ENCODE measurements at regions not wholly inside any gene's neighbourhood (a gene's known extent, or its start where the extent isn't known, plus 50 kb on each side); places are given as distances from the start of the nearest gene placed in this dataset.

DNA sequence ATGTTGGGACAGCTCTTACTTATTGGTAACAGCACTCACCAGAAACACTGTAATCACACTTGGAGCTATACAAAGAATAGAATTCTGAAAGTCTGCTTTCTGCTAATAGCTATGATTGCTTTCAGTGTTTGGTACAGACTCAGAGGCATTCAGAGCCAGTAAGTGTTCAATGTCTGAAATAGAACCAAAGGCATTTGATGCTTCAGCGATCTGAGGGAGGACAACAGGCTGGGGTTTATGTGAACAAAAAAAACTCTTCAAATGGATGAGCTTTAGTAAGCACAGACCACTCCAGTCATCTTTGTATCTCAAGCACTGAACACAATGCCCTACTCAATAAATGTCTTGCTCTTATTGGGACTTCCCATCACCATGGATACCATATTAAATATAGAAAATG, 322.8 kb upstream of the GRM3 start:
- no peak overlapping the region for H3K4me3 ChIP-seq (replicated peaks; ENCODE audit: low read depth, low read length)
- no peak for DNase-seq (ENCODE audit: low read depth)
- TF ChIP-seq, protein P1, sequence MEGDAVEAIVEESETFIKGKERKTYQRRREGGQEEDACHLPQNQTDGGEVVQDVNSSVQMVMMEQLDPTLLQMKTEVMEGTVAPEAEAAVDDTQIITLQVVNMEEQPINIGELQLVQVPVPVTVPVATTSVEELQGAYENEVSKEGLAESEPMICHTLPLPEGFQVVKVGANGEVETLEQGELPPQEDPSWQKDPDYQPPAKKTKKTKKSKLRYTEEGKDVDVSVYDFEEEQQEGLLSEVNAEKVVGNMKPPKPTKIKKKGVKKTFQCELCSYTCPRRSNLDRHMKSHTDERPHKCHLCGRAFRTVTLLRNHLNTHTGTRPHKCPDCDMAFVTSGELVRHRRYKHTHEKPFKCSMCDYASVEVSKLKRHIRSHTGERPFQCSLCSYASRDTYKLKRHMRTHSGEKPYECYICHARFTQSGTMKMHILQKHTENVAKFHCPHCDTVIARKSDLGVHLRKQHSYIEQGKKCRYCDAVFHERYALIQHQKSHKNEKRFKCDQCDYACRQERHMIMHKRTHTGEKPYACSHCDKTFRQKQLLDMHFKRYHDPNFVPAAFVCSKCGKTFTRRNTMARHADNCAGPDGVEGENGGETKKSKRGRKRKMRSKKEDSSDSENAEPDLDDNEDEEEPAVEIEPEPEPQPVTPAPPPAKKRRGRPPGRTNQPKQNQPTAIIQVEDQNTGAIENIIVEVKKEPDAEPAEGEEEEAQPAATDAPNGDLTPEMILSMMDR (IDR thresholded peaks at IDR 0.05; ENCODE audit: low read length, missing control alignments), result no peak

DNA sequence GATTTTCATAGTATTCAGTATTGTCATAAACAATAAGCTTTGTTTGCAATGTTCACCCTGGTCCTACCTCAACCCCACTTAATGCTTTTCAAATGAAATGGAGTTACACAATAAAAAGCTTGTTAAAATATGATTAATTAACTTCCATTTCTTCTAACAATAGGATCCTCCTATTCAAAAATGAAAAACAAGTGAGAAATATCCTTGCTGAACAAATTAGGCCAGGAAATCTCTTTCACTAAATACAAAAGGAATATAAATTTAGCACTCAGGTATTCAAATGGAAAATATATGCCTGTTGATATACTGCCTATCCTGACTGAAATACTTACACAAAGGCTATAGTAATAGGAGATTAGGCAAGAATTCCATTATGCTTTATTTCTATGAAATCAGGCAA, 323.4 kb upstream of the GRM3 start:
- no peak overlapping the region for H3K4me3 ChIP-seq (replicated peaks; ENCODE audit: low read depth, low read length)
- TF ChIP-seq, protein P1 (IDR thresholded peaks at IDR 0.05; ENCODE audit: low read length, missing control alignments), result no peak

DNA sequence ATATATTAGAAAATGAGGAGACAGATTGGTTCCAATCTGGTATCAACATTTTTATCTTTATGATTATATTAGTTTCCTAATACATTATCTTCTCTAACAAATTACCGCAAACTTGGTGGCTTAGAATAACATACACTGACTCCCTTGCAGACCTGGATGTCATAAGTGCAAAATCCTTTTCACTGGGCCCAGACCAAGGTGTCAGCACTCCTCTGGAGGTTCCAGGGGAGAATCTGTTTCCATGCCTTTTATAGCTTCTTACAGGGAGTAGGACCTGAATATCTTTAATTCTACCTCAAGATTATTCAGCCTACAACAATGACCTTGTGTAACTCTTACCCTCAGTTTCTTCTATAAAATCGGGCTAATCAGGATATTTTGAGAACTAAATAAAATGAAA, 329.9 kb upstream of the GRM3 start:
- no peak for DNase-seq (ENCODE audit: low read depth)
- H3K4me3 ChIP-seq (replicated peaks; ENCODE audit: low read depth, low read length), result no peak overlapping the region
- TF ChIP-seq, protein P1 (IDR thresholded peaks at IDR 0.05; ENCODE audit: low read length, missing control alignments), result no peak

More for the DNA sequence above, 323.4 kb upstream of the GRM3 start:
- no peak for DNase-seq (ENCODE audit: low read depth)

DNA sequence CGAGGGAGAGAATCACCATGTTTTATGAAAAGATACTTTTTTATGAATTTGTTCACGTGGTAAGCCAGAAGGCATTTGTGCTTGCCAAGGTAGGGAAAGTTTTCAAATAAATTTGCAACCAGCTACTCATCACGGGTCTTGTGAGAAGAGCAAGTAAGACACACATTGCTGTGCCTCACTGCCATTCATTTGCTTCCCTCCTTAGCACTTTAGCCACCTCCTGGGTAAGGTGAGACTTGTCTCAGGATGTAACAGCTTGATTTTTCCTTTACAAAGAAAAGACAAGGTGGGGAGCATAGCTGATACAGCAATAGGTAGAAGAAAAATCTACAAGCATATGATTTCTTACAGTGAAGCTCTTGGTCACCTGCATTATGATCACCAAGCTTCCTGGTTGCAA, 342.4 kb upstream of the GRM3 start:
- no peak overlapping the region for H3K4me3 ChIP-seq (replicated peaks; ENCODE audit: low read depth, low read length)
- TF ChIP-seq, protein P1 (IDR thresholded peaks at IDR 0.05; ENCODE audit: low read length, missing control alignments), result no peak
- no peak for DNase-seq (ENCODE audit: low read depth)

DNA sequence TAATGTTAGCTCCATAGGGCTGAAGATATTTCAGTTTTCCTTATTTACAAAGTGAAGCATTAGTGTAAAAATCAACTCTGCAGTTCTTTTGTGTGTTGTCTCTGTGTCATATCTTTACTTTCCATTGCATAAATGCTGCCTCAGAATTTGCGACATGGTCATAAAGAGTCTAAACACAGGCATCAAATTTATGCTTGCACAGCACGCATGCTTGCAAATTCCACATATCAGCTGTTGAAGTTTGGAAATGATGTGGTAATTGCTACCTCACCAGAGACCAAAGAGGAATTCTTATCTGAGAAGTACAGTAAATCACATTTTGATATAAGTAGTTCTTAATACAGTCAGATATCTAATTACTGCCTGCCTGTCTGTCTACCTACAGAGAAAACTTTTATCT, 348.2 kb upstream of the GRM3 start:
- DNase-seq (ENCODE audit: low read depth), result no peak
- TF ChIP-seq, protein P1 (IDR thresholded peaks at IDR 0.05; ENCODE audit: low read length, missing control alignments), result no peak
- no peak overlapping the region for H3K4me3 ChIP-seq (replicated peaks; ENCODE audit: low read depth, low read length)

DNA sequence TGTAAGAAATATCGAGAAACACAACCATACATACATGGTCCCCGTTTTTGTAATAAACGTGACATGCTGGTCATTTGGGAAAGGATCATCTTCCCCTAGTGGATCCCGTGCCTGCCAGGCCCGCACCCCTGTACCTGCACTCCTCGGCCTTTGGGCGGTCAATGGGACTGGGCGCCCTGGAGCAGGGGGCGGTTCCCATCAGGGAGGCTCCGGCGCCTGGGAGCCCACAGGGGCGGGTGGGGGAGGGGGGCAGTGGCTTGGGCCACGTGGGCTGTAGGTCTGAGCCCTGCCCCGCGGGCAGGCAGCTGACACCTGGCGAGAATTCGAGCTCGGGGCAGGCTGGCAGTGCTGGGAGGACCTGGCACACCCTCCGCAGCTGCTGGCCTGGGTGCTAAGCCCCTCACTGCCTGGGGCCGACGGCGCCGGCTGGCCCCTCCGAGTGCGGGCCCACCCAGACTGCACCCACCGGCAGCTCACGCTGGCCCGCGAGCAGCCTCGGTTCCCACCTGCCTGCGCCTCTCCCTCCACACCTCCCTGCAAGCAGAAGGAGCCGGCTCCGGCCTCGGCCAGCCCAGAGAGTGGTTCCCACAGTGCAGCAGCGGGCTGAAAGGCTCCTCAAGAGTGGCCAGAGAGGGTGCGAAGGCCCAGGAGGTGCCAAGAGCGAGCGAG, 361.6 kb upstream of the GRM3 start:
- DNase-seq (ENCODE audit: low read depth), result no peak
- TF ChIP-seq, protein P1 (IDR thresholded peaks at IDR 0.05; ENCODE audit: low read length, missing control alignments), result no peak
- no peak overlapping the region for H3K4me3 ChIP-seq (replicated peaks; ENCODE audit: low read depth, low read length)

DNA sequence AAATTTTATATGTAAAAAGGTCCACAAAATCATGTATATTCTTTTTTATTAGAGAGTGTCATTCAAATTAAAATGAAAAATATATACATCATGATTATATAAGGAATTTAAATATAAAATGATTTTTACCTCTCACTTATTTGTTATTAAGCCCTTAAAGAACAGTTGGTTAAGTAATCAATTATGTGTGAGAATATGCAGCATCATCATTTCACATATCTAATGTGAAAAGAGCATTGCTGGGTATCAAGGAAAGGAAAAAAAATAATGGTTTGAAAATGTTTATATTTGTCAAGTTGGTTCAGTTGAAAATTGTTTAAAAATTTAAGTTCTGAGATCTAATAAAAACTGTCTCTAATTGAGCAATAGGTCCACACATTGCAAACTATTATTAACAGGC, 363.6 kb upstream of the GRM3 start:
- no peak for DNase-seq (ENCODE audit: low read depth)
- no peak overlapping the region for H3K4me3 ChIP-seq (replicated peaks; ENCODE audit: low read depth, low read length)
- TF ChIP-seq, protein P1 (IDR thresholded peaks at IDR 0.05; ENCODE audit: low read length, missing control alignments), result no peak
